ENCODE measurements at regions not wholly inside any gene's neighbourhood (a gene's known extent, or its start where the extent isn't known, plus 50 kb on each side); places are given as distances from the start of the nearest gene placed in this dataset.
A peak's percentile ranks its signal among the peaks of the same experiment; 100 is the strongest.
"Not testable (repeated sequence)": the region's sequence is repeated elsewhere in the genome, so short reads cannot be mapped to it uniquely, and the experiment has no call there.

- DNase-seq (ENCODE audit: low spot score) = no peak
These were observed 51.9 kb upstream of the PTPRJ start for GRCh38 chr11:47928426-47928825.

GRCh38 chr11:47924184-47924691, 56.1 kb upstream of the PTPRJ start:
- DNase-seq (ENCODE audit: low spot score) = peak; percentile 97

- peak; percentile 31 for DNase-seq (ENCODE audit: low spot score)
These were observed 56.7 kb upstream of the PTPRJ start for GRCh38 chr11:47923667-47924066.

GRCh38 chr11:47921080-47921555, 59.2 kb upstream of the PTPRJ start:
- not testable (repeated sequence) for DNase-seq (ENCODE audit: low spot score)

- DNase-seq (ENCODE audit: low spot score) = peak; percentile 63
These were observed 61.4 kb upstream of the PTPRJ start for GRCh38 chr11:47918882-47919495.

- DNase-seq (ENCODE audit: low spot score) = no peak
These were observed 62.0 kb upstream of the PTPRJ start for GRCh38 chr11:47918370-47918690.

- peak; percentile 69 for DNase-seq (ENCODE audit: low spot score)
These were observed 62.6 kb upstream of the PTPRJ start for GRCh38 chr11:47917599-47918369.

GRCh38 chr11:47916361-47916841, 64.0 kb upstream of the PTPRJ start:
- no peak for DNase-seq (ENCODE audit: low spot score)

GRCh38 chr11:47915783-47916182, 64.6 kb upstream of the PTPRJ start:
- DNase-seq (ENCODE audit: low spot score) = no peak

GRCh38 chr11:47915374-47915773, 65.0 kb upstream of the PTPRJ start:
- no peak for DNase-seq (ENCODE audit: low spot score)

GRCh38 chr11:47914743-47915142, 65.6 kb upstream of the PTPRJ start:
- no peak for DNase-seq (ENCODE audit: low spot score)

- DNase-seq (ENCODE audit: low spot score) = no peak
These were observed 65.5 kb upstream of the NUP160 start for GRCh38 chr11:47913529-47914244.

GRCh38 chr11:47912843-47913437, 64.8 kb upstream of the NUP160 start:
- no peak for DNase-seq (ENCODE audit: low spot score)

- no peak for DNase-seq (ENCODE audit: low spot score)
These were observed 63.0 kb upstream of the NUP160 start for GRCh38 chr11:47911149-47911548.

- DNase-seq (ENCODE audit: low spot score) = no peak
These were observed 60.0 kb upstream of the NUP160 start for GRCh38 chr11:47908198-47908597.

GRCh38 chr11:47907499-47907898, 59.3 kb upstream of the NUP160 start:
- no peak for DNase-seq (ENCODE audit: low spot score)

GRCh38 chr11:47906066-47906465, 57.9 kb upstream of the NUP160 start:
- no peak for DNase-seq (ENCODE audit: low spot score)

GRCh38 chr11:47905358-47906059, 57.4 kb upstream of the NUP160 start:
- DNase-seq (ENCODE audit: low spot score) = no peak

- no peak for DNase-seq (ENCODE audit: low spot score)
These were observed 56.7 kb upstream of the NUP160 start for GRCh38 chr11:47904808-47905207.

GRCh38 chr11:47904048-47904447, 55.9 kb upstream of the NUP160 start:
- no peak for DNase-seq (ENCODE audit: low spot score)

- no peak for DNase-seq (ENCODE audit: low spot score)
These were observed 51.7 kb upstream of the NUP160 start for GRCh38 chr11:47899801-47900200.
